ENCODE measurements at regions not wholly inside any gene's neighbourhood (a gene's known extent, or its start where the extent isn't known, plus 50 kb on each side); places are given as distances from the start of the nearest gene placed in this dataset.

- Histone ChIP-seq H3K9me3 (no peaks in the 10 kb centered on the region), H3K27me3 (no peaks in the 10 kb centered on the region), H3K36me3 (replicated peaks in 1 of 2; ENCODE audit: insufficient read depth in 1 of 2, low read depth in 2 of 2) (no peaks in the 10 kb centered on the region), H3K4me1 (peaks cover 66% of the 10 kb centered on the region), H3K27ac (peak overlapping the region; percentile 13 to 76 (median 56)), H3K4me3 (no peak overlapping the region)
- WGBS, 2 donors, result 74 to 77% methylated on average over 1 of the region's 1 CpG
- DNase-seq (no peak), ATAC-seq (no peak)
- intact Hi-C loops (cut with DNase I), result no loop called here
- TF ChIP-seq POLR2A (IDR thresholded peaks at IDR 0.05) (no peak), CTCF (IDR thresholded peaks at IDR 0.05) (no peak)
These were observed 179.5 kb downstream of the REEP3 start for GRCh38 chr10:63700631-63701156.

- H3K27me3 ChIP-seq, result no peaks in the 10 kb centered on the region
- peak overlapping the region in 3 of 4 donors; percentile 85 to 91 (median 88) for H3K27ac ChIP-seq
- no peaks in the 10 kb centered on the region for H3K9me3 ChIP-seq
- ATAC-seq, result no peak
- H3K36me3 ChIP-seq (replicated peaks in 1 of 2; ENCODE audit: insufficient read depth in 1 of 2, low read depth in 2 of 2), result no peaks in the 10 kb centered on the region
- intact Hi-C loops (cut with DNase I), result no loop called here
- TF ChIP-seq POLR2A (IDR thresholded peaks at IDR 0.05) (no peak), CTCF (IDR thresholded peaks at IDR 0.05) (no peak)
- peaks cover 73% of the 10 kb centered on the region for H3K4me1 ChIP-seq
- peak in 1 of 4 donors; percentile 41 for DNase-seq
- no peak overlapping the region for H3K4me3 ChIP-seq
- WGBS, 2 donors, result 9 to 19% methylated on average over 1 of the region's 1 CpG
These were observed 180.9 kb downstream of the REEP3 start for GRCh38 chr10:63702092-63702491.

- ATAC-seq (peak; percentile 67), DNase-seq (peak; percentile 33 to 79 (median 60))
- Histone ChIP-seq H3K27me3 (no peaks in the 10 kb centered on the region), H3K9me3 (no peaks in the 10 kb centered on the region), H3K27ac (peak overlapping the region; percentile 77 to 91 (median 86)), H3K36me3 (replicated peaks in 1 of 2; ENCODE audit: insufficient read depth in 1 of 2, low read depth in 2 of 2) (no peaks in the 10 kb centered on the region), H3K4me3 (no peak overlapping the region), H3K4me1 (peaks cover 78% of the 10 kb centered on the region)
- intact Hi-C loops (cut with DNase I), result no loop called here
- TF ChIP-seq POLR2A (IDR thresholded peaks at IDR 0.05) (peak in 2 of 3 donors; percentile 10 to 32), CTCF (IDR thresholded peaks at IDR 0.05) (no peak)
- WGBS, 2 donors, result 37 to 40% methylated on average over 4 of the region's 4 CpGs
These were observed 182.0 kb downstream of the REEP3 start for GRCh38 chr10:63703113-63703670.

GRCh38 chr10:63703740-63704345 lies 182.6 kb downstream of the REEP3 start:
- 57 to 67% methylated on average over 6 of the region's 6 CpGs for WGBS, 2 donors
- intact Hi-C loops (cut with DNase I), result no loop called here
- H3K4me1 ChIP-seq, result peaks cover 73% of the 10 kb centered on the region
- H3K4me3 ChIP-seq, result no peak overlapping the region
- ATAC-seq (peak; percentile 81), DNase-seq (peak; percentile 81 to 90 (median 88))
- H3K9me3 ChIP-seq, result no peaks in the 10 kb centered on the region
- H3K27ac ChIP-seq, result peak overlapping the region; percentile 77 to 91 (median 86)
- H3K27me3 ChIP-seq, result no peaks in the 10 kb centered on the region
- H3K36me3 ChIP-seq (replicated peaks in 1 of 2; ENCODE audit: insufficient read depth in 1 of 2, low read depth in 2 of 2), result no peaks in the 10 kb centered on the region
- TF ChIP-seq CTCF (IDR thresholded peaks at IDR 0.05) (no peak), POLR2A (IDR thresholded peaks at IDR 0.05) (peak in 1 of 3 donors; percentile 21)

Measured in body of pancreas (tissue), 4 donors.